ENCODE measurements at regions not wholly inside any gene's neighbourhood (a gene's known extent, or its start where the extent isn't known, plus 50 kb on each side); places are given as distances from the start of the nearest gene placed in this dataset.

- TF ChIP-seq EZH2 (IDR thresholded peaks at IDR 0.05; ENCODE audit: insufficient read depth, poor library complexity, severe bottlenecking): no peak
- TF ChIP-seq EZH2phosphoT487 (IDR thresholded peaks at IDR 0.05; ENCODE audit: insufficient read depth, low read depth): no peak
Measured at GRCh38 chr3:31173118-31173718, 278.8 kb upstream of the GADL1 start.

Data from GM23248 (cell line).